Adrenal gland (tissue), 5 donors: ENCODE measurements at regions not wholly inside any gene's neighbourhood (a gene's known extent, or its start where the extent isn't known, plus 50 kb on each side); places are given as distances from the start of the nearest gene placed in this dataset.

Experiments
- POLR2A ChIP-seq, 2 donors: fragments of 450-650 bp; IDR thresholded peaks; one replicate each; pipeline ENCODE4 v1.6.1; 2017; ENCODE audit warnings: antibody characterized with exemption in 2 of 2, mild to moderate bottlenecking in 2 of 2, moderate library complexity in 1 of 2
- TF ChIP-seq, protein P1 (sequence below), 6 experiments: fragments of 450-650 bp in 4 of 6; fragments of 200-600 bp in 2 of 6; sonication (generic) in 1 of 6; IDR thresholded peaks; 1 replicate in 5 of 6; 2 replicates in 1 of 6; pipeline versions ENCODE4 v1.5.1 to v1.8.0; 2016 to 2021; ENCODE audit warnings: antibody characterized with exemption in 6 of 6, mild to moderate bottlenecking in 2 of 6, moderate library complexity in 1 of 6
- donor health status: DM: no; HTN: no; CAD: no.

DNA sequence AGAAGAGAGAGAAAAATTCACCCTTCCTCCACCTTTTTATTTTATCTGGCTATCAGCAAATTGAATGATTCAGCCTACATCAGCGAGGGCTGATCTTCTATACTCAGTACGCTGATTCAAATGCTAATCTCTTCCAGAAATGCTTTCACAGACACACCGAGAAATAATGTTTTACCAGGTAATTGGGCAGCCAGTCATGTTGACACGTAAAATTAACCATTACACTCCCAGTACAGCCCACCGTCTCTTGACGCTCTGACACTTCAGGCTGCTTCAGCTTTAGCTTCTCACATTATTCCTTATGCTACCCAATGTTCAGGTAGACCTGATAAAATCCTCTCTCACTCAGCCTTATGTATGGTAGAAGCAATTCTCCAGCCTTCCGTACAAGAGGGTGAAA is 835.2 kb upstream of the PCDH10 start:
- TF ChIP-seq, protein P1, sequence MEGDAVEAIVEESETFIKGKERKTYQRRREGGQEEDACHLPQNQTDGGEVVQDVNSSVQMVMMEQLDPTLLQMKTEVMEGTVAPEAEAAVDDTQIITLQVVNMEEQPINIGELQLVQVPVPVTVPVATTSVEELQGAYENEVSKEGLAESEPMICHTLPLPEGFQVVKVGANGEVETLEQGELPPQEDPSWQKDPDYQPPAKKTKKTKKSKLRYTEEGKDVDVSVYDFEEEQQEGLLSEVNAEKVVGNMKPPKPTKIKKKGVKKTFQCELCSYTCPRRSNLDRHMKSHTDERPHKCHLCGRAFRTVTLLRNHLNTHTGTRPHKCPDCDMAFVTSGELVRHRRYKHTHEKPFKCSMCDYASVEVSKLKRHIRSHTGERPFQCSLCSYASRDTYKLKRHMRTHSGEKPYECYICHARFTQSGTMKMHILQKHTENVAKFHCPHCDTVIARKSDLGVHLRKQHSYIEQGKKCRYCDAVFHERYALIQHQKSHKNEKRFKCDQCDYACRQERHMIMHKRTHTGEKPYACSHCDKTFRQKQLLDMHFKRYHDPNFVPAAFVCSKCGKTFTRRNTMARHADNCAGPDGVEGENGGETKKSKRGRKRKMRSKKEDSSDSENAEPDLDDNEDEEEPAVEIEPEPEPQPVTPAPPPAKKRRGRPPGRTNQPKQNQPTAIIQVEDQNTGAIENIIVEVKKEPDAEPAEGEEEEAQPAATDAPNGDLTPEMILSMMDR (IDR thresholded peaks at IDR 0.05) = no peak
- no peak for TF ChIP-seq POLR2A (IDR thresholded peaks at IDR 0.05)
